H1 (cell line): ENCODE measurements at regions not wholly inside any gene's neighbourhood (a gene's known extent, or its start where the extent isn't known, plus 50 kb on each side); places are given as distances from the start of the nearest gene placed in this dataset.

Experiments
- CTCF ChIA-PET: fragments of 300-600 bp; sonication (Branson Sonifier 250); formaldehyde crosslinking; loops from one replicate; lab custom pipeline; 2021; ENCODE audit not compliant: partially characterized antibody; lab: Charles Lee
- POLR2A ChIA-PET: fragments of 300-600 bp; sonication (Branson Sonifier 250); formaldehyde crosslinking; loops from one replicate; lab custom pipeline; 2021; ENCODE audit warnings: inconsistent platforms; ENCODE audit not compliant: partially characterized antibody; lab: Charles Lee
- DNase-seq, 2 experiments: peaks; one replicate each; pipeline versions ENCODE4 v3.0.0 to v3.0.0-alpha.2; 2010 to 2022; ENCODE audit warnings: low spot score in 2 of 2, low read depth in 1 of 2, mixed read lengths in 1 of 2
- FAIRE-seq: peaks from 2 replicates; lab custom pipeline; 2011; peaks lifted over from hg19 to GRCh38; lab: Jason Lieb, UNC
- H2AFZ ChIP-seq: 2 replicates; pipeline ENCODE4 v1.8.1; 2012; ENCODE audit warnings: low read length, inconsistent platforms
- H2AK5ac ChIP-seq: 2 replicates; pipeline ENCODE4 v1.6.1; 2013; ENCODE audit warnings: low read depth, low read length
- H2BK120ac ChIP-seq: replicated peaks from 2 replicates; pipeline ENCODE3; 2013; ENCODE audit warnings: low read depth, low read length, inconsistent platforms
- H2BK12ac ChIP-seq: 2 replicates; pipeline ENCODE4 v1.6.1; 2013; ENCODE audit warnings: low read depth, low read length
- H2BK15ac ChIP-seq: 2 replicates; pipeline ENCODE4 v1.6.1; 2013; ENCODE audit warnings: low read length
- H2BK20ac ChIP-seq: 2 replicates; pipeline ENCODE4 v1.6.1; 2013; ENCODE audit warnings: low read length
- H2BK5ac ChIP-seq: 2 replicates; pipeline ENCODE4 v1.6.1; 2013; ENCODE audit warnings: low read depth, low read length
- H3K14ac ChIP-seq: 2 replicates; pipeline ENCODE4 v1.6.1; 2013; ENCODE audit warnings: inconsistent platforms; ENCODE audit not compliant: insufficient read length
- H3K18ac ChIP-seq: 2 replicates; pipeline ENCODE4 v1.6.1; 2013; ENCODE audit warnings: low read length; ENCODE audit errors: extremely low read depth
- H3K23ac ChIP-seq: 2 replicates; pipeline ENCODE4 v1.6.1; 2013; ENCODE audit warnings: inconsistent platforms; ENCODE audit not compliant: insufficient read length
- H3K23me2 ChIP-seq: 2 replicates; pipeline ENCODE4 v1.6.1; 2013; ENCODE audit warnings: low read depth, low read length
- H3K27ac ChIP-seq: 2 replicates; pipeline ENCODE4 v1.6.1; 2011; ENCODE audit warnings: low read depth, low read length, inconsistent platforms
- H3K27me3 ChIP-seq, 4 experiments: replicated peaks in 1 of 4; 1 replicate in 1 of 4; 2 replicates in 3 of 4; pipeline versions ENCODE4 v1.6.1 to v1.8.1; 2011 to 2013; ENCODE audit warnings: low read length in 3 of 4, mild to moderate bottlenecking in 3 of 4, inconsistent platforms in 2 of 4, mixed read lengths in 2 of 4, moderate library complexity in 1 of 4; ENCODE audit not compliant: control insufficient read depth in 3 of 4, insufficient read depth in 3 of 4; ENCODE audit errors: extremely low read depth in 1 of 4
- H3K36me3 ChIP-seq, 4 experiments: 2 replicates each; pipeline versions ENCODE4 v1.6.1 to v1.8.1; 2011 to 2013; ENCODE audit warnings: mild to moderate bottlenecking in 4 of 4, low read length in 3 of 4, moderate library complexity in 2 of 4, control low read depth in 1 of 4, inconsistent platforms in 1 of 4; ENCODE audit not compliant: insufficient read depth in 4 of 4, control insufficient read depth in 2 of 4
- H3K4ac ChIP-seq: replicated peaks from 2 replicates; pipeline ENCODE3; 2013; ENCODE audit warnings: low read length, low read depth, mixed read lengths, inconsistent platforms; ENCODE audit not compliant: insufficient read length
- H3K4me1 ChIP-seq, 4 experiments: replicated peaks in 1 of 4; 1 replicate in 1 of 4; 2 replicates in 3 of 4; pipeline versions ENCODE4 v1.6.1 to v1.8.1; 2011 to 2013; ENCODE audit warnings: low read length in 3 of 4, inconsistent platforms in 2 of 4, mixed read lengths in 1 of 4; ENCODE audit not compliant: insufficient read depth in 4 of 4, control insufficient read depth in 3 of 4
- H3K4me2 ChIP-seq, 2 experiments: 2 replicates each; pipeline versions ENCODE4 v1.6.1 to v1.8.1; 2011 to 2013; ENCODE audit warnings: low read depth in 2 of 2, low read length in 2 of 2, control low read depth in 1 of 2, inconsistent platforms in 1 of 2, mild to moderate bottlenecking in 1 of 2; ENCODE audit not compliant: insufficient read depth in 1 of 2
- H3K4me3 ChIP-seq, 4 experiments: fragments of 200-600, 300-600 bp in 1 of 4; sonication (generic), shearing (Covaris generic), sonication (Bioruptor Twin) in 1 of 4; 2 replicates each; pipeline versions ENCODE4 v1.5.1 to v1.8.1; 2011 to 2016; ENCODE audit warnings: low read length in 4 of 4, low read depth in 3 of 4, control low read depth in 2 of 4, inconsistent platforms in 2 of 4, mild to moderate bottlenecking in 2 of 4, mixed read lengths in 1 of 4, moderate library complexity in 1 of 4; ENCODE audit not compliant: insufficient read depth in 2 of 4; ENCODE audit errors: extremely low read depth in 1 of 4
- H3K56ac ChIP-seq: replicated peaks from 2 replicates; pipeline ENCODE3; 2013; ENCODE audit warnings: low read depth, mild to moderate bottlenecking, mixed read lengths, low read length, inconsistent platforms; ENCODE audit not compliant: insufficient read length
- H3K79me1 ChIP-seq: 2 replicates; pipeline ENCODE4 v1.6.1; 2013; ENCODE audit warnings: low read depth, low read length, control low read depth
- H3K79me2 ChIP-seq, 2 experiments: 2 replicates each; pipeline versions ENCODE4 v1.6.1 to v1.8.1; 2012 to 2013; ENCODE audit warnings: low read length in 2 of 2, mild to moderate bottlenecking in 2 of 2, inconsistent platforms in 1 of 2; ENCODE audit not compliant: insufficient read depth in 2 of 2, control insufficient read depth in 1 of 2
- H3K9ac ChIP-seq, 4 experiments: replicated peaks in 1 of 4; 1 replicate in 1 of 4; 2 replicates in 3 of 4; pipeline versions ENCODE4 v1.6.1 to v1.8.1; 2011 to 2013; ENCODE audit warnings: low read depth in 3 of 4, low read length in 3 of 4, control low read depth in 2 of 4, mild to moderate bottlenecking in 2 of 4, moderate library complexity in 2 of 4, inconsistent platforms in 1 of 4; ENCODE audit errors: extremely low read depth in 1 of 4
- H3K9me3 ChIP-seq, 2 experiments: 2 replicates each; pipeline versions ENCODE4 v1.6.1 to v1.8.1; 2012 to 2013; ENCODE audit warnings: mild to moderate bottlenecking in 2 of 2, moderate library complexity in 2 of 2, control low read depth in 1 of 2, inconsistent platforms in 1 of 2, low read depth in 1 of 2, low read length in 1 of 2, mixed read lengths in 1 of 2; ENCODE audit not compliant: insufficient read depth in 2 of 2
- H4K20me1 ChIP-seq, 2 experiments: replicated peaks in 1 of 2; 2 replicates each; pipeline versions ENCODE3 to v1.8.1; 2011 to 2013; ENCODE audit warnings: inconsistent platforms in 2 of 2, low read length in 2 of 2, mild to moderate bottlenecking in 1 of 2; ENCODE audit not compliant: insufficient read depth in 2 of 2, control insufficient read depth in 1 of 2
- H4K5ac ChIP-seq: 2 replicates; pipeline ENCODE4 v1.6.1; 2013; ENCODE audit warnings: low read length, low read depth, mixed read lengths, inconsistent platforms; ENCODE audit not compliant: insufficient read length
- H4K8ac ChIP-seq: 2 replicates; pipeline ENCODE4 v1.8.0; 2013; ENCODE audit warnings: mild to moderate bottlenecking, moderate library complexity, low read length, inconsistent platforms; ENCODE audit not compliant: insufficient read depth; ENCODE audit errors: extremely low read depth
- H4K91ac ChIP-seq: replicated peaks from 2 replicates; pipeline ENCODE3; 2013; ENCODE audit warnings: low read length, mixed read lengths, inconsistent platforms; ENCODE audit not compliant: insufficient read length
- ATF3 ChIP-seq: IDR thresholded peaks from 2 replicates; pipeline ENCODE4 v1.6.1; 2011; ENCODE audit warnings: low read depth, mild to moderate bottlenecking, low read length; ENCODE audit not compliant: insufficient read depth
- E2F6 ChIP-seq: IDR thresholded peaks from 2 replicates; pipeline ENCODE4 v1.6.1; 2012; ENCODE audit warnings: inconsistent platforms
- EGR1 ChIP-seq: IDR thresholded peaks from 2 replicates; pipeline ENCODE4 v1.6.1; 2011; ENCODE audit warnings: low read depth, low read length, borderline replicate concordance
- EP300 ChIP-seq, 2 experiments: IDR thresholded peaks; 1 replicate in 1 of 2; 2 replicates in 1 of 2; pipeline ENCODE4 v1.6.1; 2011 to 2012; ENCODE audit warnings: low read depth in 2 of 2, low read length in 2 of 2, mild to moderate bottlenecking in 2 of 2, borderline replicate concordance in 1 of 2, inconsistent platforms in 1 of 2, moderate library complexity in 1 of 2
- FOSL1 ChIP-seq: IDR thresholded peaks from 2 replicates; pipeline ENCODE4 v1.6.1; 2011; ENCODE audit warnings: mild to moderate bottlenecking, low read depth, low read length, moderate library complexity; ENCODE audit not compliant: insufficient read depth
- GABPA ChIP-seq: IDR thresholded peaks from 2 replicates; pipeline ENCODE4 v1.6.1; 2011; ENCODE audit warnings: mild to moderate bottlenecking, low read length, moderate library complexity, borderline replicate concordance; ENCODE audit not compliant: insufficient read depth
- NRF1 ChIP-seq: IDR thresholded peaks from 2 replicates; pipeline ENCODE4 v1.6.1; 2011; ENCODE audit warnings: mild to moderate bottlenecking, low read depth, low read length, improper control_type of control experiment
- RBBP5 ChIP-seq: IDR thresholded peaks from 2 replicates; pipeline ENCODE4 v1.7.1; 2012; ENCODE audit warnings: low read depth, mild to moderate bottlenecking, inconsistent platforms, low read length, moderate library complexity, borderline replicate concordance
- RFX5 ChIP-seq: IDR thresholded peaks from 2 replicates; pipeline ENCODE4 v1.6.1; 2011; ENCODE audit warnings: low read depth, low read length, improper control_type of control experiment, borderline replicate concordance
- SP1 ChIP-seq: IDR thresholded peaks from 2 replicates; pipeline ENCODE4 v1.6.1; 2011; ENCODE audit warnings: low read depth, low read length
- SP4 ChIP-seq: IDR thresholded peaks from 2 replicates; pipeline ENCODE4 v1.6.1; 2012; ENCODE audit warnings: low read length, inconsistent platforms
- ZNF274 ChIP-seq: IDR thresholded peaks from 2 replicates; pipeline ENCODE4 v1.7.0; 2012; ENCODE audit warnings: low read length, borderline replicate concordance; ENCODE audit errors: extremely low read depth
- WGBS, 2 experiments: shearing (Covaris generic) in 1 of 2; methylation state at CpG; one replicate each; pipeline versions ENCODE4 v1.1.6 to v1.1.7; 2013 to 2015; ENCODE audit warnings: low lambda C conversion rate in 2 of 2, mixed read lengths in 2 of 2, inconsistent platforms in 1 of 2, low coverage in 1 of 2, missing lambda C conversion rate in 1 of 2; ENCODE audit not compliant: insufficient replicate concordance in 2 of 2, insufficient coverage in 1 of 2, insufficient read length in 1 of 2; ENCODE audit errors: extremely low coverage in 1 of 2, missing lambda C conversion rate in 1 of 2; 5-methylcytosine and 5-hydroxymethylcytosine counted together

- Histone ChIP-seq H4K5ac (no peak overlapping the region), H4K20me1 (no peaks in the 10 kb centered on the region), H2AFZ (0 out of 2 replicates have a peak overlapping the region, but pooled peaks have one; percentile 80), H3K9ac (no peak overlapping the region), H3K56ac (no peak overlapping the region), H3K4ac (no peak overlapping the region), H3K9me3 (no peaks in the 10 kb centered on the region), H3K79me1 (no peaks in the 10 kb centered on the region), H2AK5ac (no peak overlapping the region), H2BK120ac (no peak overlapping the region), H3K79me2 (no peaks in the 10 kb centered on the region), H3K4me3 (no peak overlapping the region), H3K4me2 (no peak overlapping the region), H3K27ac (no peak overlapping the region), H3K27me3 (no peaks in the 10 kb centered on the region), H4K91ac (no peak overlapping the region), H2BK5ac (no peak overlapping the region), H3K14ac (no peak overlapping the region), H3K23ac (no peak overlapping the region), H3K36me3 (no peaks in the 10 kb centered on the region), H2BK20ac (no peak overlapping the region), H3K4me1 (no peaks in the 10 kb centered on the region), H3K23me2 (no peaks in the 10 kb centered on the region), H2BK15ac (no peak overlapping the region), H2BK12ac (no peak overlapping the region), H3K18ac (no peak overlapping the region), H4K8ac (no peak overlapping the region)
- WGBS, 2 experiments = 93% methylated on average over 1 of the region's 1 CpG; no CpG with 5 or more reads in 1 of the 2 experiments
- CTCF ChIA-PET = no interaction called here
- FAIRE-seq (no peak), DNase-seq (no peak)
- POLR2A ChIA-PET = interaction anchor here (0.6 kb wide), 1 partner anchor 987 kb away, joined by 3 read pairs; no protein-coding TSS in a partner anchor
- TF ChIP-seq GABPA (no peak), EP300 (IDR thresholded peaks at IDR 0.05; ENCODE audit: borderline replicate concordance in 1 of 2, low read depth in 2 of 2, low read length in 2 of 2) (no peak), SP4 (no peak), ZNF274 (no peak), SP1 (no peak), FOSL1 (no peak), E2F6 (no peak), EGR1 (no peak), NRF1 (no peak), RBBP5 (no peak), ATF3 (no peak), RFX5 (no peak)
These were observed 352.3 kb downstream of the GRXCR1 start for GRCh38 chr4:43244688-43245382.
